ENCODE measurements at regions not wholly inside any gene's neighbourhood (a gene's known extent, or its start where the extent isn't known, plus 50 kb on each side); places are given as distances from the start of the nearest gene placed in this dataset.

DNA sequence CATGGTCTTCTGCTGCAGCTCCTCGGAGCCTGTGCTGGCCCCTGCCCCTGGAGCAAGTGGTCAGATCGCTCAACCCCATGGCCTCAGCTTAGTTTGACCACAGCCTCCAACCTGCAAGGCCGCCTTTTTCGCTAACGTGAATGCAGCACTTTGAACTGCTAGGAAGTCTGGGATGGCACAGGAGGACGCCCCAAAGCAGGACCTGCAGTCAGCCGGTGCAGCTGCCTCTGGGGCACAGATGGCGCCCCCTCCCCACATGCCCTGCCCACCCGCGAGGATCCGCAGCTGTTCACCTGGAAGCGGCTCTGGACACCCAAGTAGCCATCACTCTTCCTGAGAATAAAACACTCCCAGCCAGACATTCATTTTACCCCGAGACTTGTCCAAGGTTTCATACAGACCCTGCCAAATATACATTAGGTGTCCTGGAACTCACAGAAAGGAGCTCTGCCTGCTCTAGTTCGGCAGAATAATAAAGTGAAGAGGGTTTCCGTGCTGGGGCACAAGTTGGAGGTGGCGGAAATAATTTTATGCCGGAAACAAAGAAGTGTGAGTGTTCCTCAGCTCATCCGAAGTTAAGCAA is 510.1 kb downstream of the EIPR1 start:
- no peak for TF ChIP-seq POLR2AphosphoS5 (IDR thresholded peaks at IDR 0.05)
- TF ChIP-seq, protein P1, sequence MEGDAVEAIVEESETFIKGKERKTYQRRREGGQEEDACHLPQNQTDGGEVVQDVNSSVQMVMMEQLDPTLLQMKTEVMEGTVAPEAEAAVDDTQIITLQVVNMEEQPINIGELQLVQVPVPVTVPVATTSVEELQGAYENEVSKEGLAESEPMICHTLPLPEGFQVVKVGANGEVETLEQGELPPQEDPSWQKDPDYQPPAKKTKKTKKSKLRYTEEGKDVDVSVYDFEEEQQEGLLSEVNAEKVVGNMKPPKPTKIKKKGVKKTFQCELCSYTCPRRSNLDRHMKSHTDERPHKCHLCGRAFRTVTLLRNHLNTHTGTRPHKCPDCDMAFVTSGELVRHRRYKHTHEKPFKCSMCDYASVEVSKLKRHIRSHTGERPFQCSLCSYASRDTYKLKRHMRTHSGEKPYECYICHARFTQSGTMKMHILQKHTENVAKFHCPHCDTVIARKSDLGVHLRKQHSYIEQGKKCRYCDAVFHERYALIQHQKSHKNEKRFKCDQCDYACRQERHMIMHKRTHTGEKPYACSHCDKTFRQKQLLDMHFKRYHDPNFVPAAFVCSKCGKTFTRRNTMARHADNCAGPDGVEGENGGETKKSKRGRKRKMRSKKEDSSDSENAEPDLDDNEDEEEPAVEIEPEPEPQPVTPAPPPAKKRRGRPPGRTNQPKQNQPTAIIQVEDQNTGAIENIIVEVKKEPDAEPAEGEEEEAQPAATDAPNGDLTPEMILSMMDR (IDR thresholded peaks at IDR 0.05), result no peak
- no peak for TF ChIP-seq EP300 (IDR thresholded peaks at IDR 0.05)
- no peak for TF ChIP-seq POLR2A (IDR thresholded peaks at IDR 0.05; ENCODE audit: low read depth)
